ENCODE measurements at regions not wholly inside any gene's neighbourhood (a gene's known extent, or its start where the extent isn't known, plus 50 kb on each side); places are given as distances from the start of the nearest gene placed in this dataset.

DNA sequence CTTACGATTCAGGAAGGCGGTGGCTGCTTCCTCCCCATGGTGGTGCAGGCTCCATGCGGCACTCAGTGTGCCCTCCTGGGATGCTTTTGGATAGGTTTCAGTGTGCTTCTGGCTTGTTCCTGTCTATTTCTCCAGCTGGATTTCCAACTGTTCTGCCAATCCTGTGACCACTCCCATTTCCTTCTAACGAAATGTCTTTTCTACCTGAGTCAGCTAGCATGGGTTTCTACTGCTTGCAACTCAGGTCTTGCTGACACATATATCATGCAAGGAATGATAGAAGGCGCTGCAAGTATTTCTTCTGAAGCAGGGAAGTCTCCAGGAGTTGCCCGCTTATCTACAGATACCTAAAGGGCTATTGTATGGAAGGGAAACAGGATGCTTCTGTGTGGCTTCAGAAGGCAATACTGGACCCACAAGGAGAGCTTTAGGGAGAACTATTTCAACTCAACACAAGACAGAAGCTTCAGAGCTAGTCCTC lies 244.4 kb downstream of the OPA1 start:
- no peak overlapping the region for H2BK5ac ChIP-seq (ENCODE audit: insufficient read length, low read length)

More for the DNA sequence above, 244.4 kb downstream of the OPA1 start:
- Mint-ChIP-seq H3K27ac (no peak overlapping the region), H3K4me3 (no peak overlapping the region), H3K9me3 (no peaks in the 10 kb centered on the region; a peak in 2 of 5 replicates), H3K27me3 (ENCODE audit: low read depth) (peaks cover 22% of the 10 kb centered on the region), H3K4me1 (peaks cover 2 to 9% of the 10 kb centered on the region in 2 experiments), H3K36me3 (ENCODE audit: insufficient read depth in 1 of 3, low read depth in 3 of 3) (no peaks in the 10 kb centered on the region; a peak in 2 of 7 replicates)
- H2BK20ac ChIP-seq (ENCODE audit: low read depth, low read length, poor library complexity, severe bottlenecking) = no peak overlapping the region
- no peak overlapping the region for H2BK15ac ChIP-seq (ENCODE audit: low read depth, low read length)
- no peaks in the 10 kb centered on the region for H3K23me2 ChIP-seq (ENCODE audit: insufficient read length, low read depth, low read length, poor library complexity, severe bottlenecking)
- no peaks in the 10 kb centered on the region for H3K27me3 ChIP-seq (ENCODE audit: insufficient read depth, low read length)
- TF ChIP-seq, protein P1, sequence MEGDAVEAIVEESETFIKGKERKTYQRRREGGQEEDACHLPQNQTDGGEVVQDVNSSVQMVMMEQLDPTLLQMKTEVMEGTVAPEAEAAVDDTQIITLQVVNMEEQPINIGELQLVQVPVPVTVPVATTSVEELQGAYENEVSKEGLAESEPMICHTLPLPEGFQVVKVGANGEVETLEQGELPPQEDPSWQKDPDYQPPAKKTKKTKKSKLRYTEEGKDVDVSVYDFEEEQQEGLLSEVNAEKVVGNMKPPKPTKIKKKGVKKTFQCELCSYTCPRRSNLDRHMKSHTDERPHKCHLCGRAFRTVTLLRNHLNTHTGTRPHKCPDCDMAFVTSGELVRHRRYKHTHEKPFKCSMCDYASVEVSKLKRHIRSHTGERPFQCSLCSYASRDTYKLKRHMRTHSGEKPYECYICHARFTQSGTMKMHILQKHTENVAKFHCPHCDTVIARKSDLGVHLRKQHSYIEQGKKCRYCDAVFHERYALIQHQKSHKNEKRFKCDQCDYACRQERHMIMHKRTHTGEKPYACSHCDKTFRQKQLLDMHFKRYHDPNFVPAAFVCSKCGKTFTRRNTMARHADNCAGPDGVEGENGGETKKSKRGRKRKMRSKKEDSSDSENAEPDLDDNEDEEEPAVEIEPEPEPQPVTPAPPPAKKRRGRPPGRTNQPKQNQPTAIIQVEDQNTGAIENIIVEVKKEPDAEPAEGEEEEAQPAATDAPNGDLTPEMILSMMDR (conservative IDR thresholded peaks at IDR 0.05) = no peak
- H2BK12ac ChIP-seq (ENCODE audit: insufficient read length, low read depth, low read length) = no peak overlapping the region
- H3K9me3 ChIP-seq (ENCODE audit: control insufficient read depth, low read depth, low read length) = no peaks in the 10 kb centered on the region
- H2AK5ac ChIP-seq (ENCODE audit: insufficient read length, low read length) = no peak overlapping the region
- no peak overlapping the region for H3K27ac ChIP-seq (ENCODE audit: insufficient read length, low read depth, low read length)
- no peak overlapping the region for H2AFZ ChIP-seq (ENCODE audit: low read length)
- no peaks in the 10 kb centered on the region for H3K79me2 ChIP-seq (ENCODE audit: insufficient read depth, low read length)
- no peak overlapping the region for H4K91ac ChIP-seq (ENCODE audit: insufficient read length, low read depth, low read length)
- no peak overlapping the region for H3K9ac ChIP-seq (ENCODE audit: extremely low read depth, insufficient read length, low read length)
- no peak overlapping the region for H3K4me2 ChIP-seq (ENCODE audit: insufficient read depth, insufficient read length, low read length)
- no peak overlapping the region for H4K8ac ChIP-seq (replicated peaks; ENCODE audit: insufficient read length, low read depth, low read length)
- H3K56ac ChIP-seq (ENCODE audit: insufficient read length, low read depth, low read length) = no peak overlapping the region
- H3K79me1 ChIP-seq (ENCODE audit: insufficient read depth, low read depth, low read length, poor library complexity, severe bottlenecking) = no peaks in the 10 kb centered on the region
- no peak overlapping the region for H2BK120ac ChIP-seq (ENCODE audit: low read depth, low read length, poor library complexity, severe bottlenecking)
- H3K23ac ChIP-seq (ENCODE audit: insufficient read length, low read depth, low read length) = no peak overlapping the region
- no peaks in the 10 kb centered on the region for H4K20me1 ChIP-seq (ENCODE audit: control insufficient read depth, insufficient read depth, insufficient read length)
- H4K5ac ChIP-seq (ENCODE audit: insufficient read length, low read depth, low read length) = no peak overlapping the region
- H3K4me1 ChIP-seq (ENCODE audit: insufficient read depth, low read length) = no peaks in the 10 kb centered on the region
- no CpG with 5 or more reads among the region's 6 CpGs for WGBS (ENCODE audit: extremely low coverage, insufficient read length, low lambda C conversion rate)
- H3K4ac ChIP-seq (ENCODE audit: low read depth, low read length) = no peak overlapping the region
- no peak overlapping the region for H3T11ph ChIP-seq (ENCODE audit: low read length)
- H3K18ac ChIP-seq (ENCODE audit: insufficient read length, low read depth, low read length) = no peak overlapping the region
- no peak for DNase-seq
- H3K14ac ChIP-seq (ENCODE audit: insufficient read depth, low read length) = no peak overlapping the region

All from H9 (cell line).